Spleen (tissue), 7 donors: ENCODE measurements at regions not wholly inside any gene's neighbourhood (a gene's known extent, or its start where the extent isn't known, plus 50 kb on each side); places are given as distances from the start of the nearest gene placed in this dataset.

Experiments used
- CTCF ChIP-seq, 11 experiments: fragments of 200-600 bp in 7 of 11; fragments of 450-650 bp in 4 of 11; sonication (generic) in 4 of 11; IDR thresholded peaks in 8 of 11; conservative IDR thresholded peaks in 3 of 11; 1 replicate in 7 of 11; 2 replicates in 4 of 11; pipeline versions ENCODE4 v1.4.0 to v1.8.0; 2016 to 2021; ENCODE audit warnings: antibody characterized with exemption in 11 of 11, inconsistent platforms in 4 of 11, mild to moderate bottlenecking in 1 of 11
- POLR2A ChIP-seq, 3 donors: fragments of 450-650 bp; IDR thresholded peaks; one replicate each; pipeline ENCODE4 v1.5.1; 2017; ENCODE audit warnings: antibody characterized with exemption in 3 of 3, mild to moderate bottlenecking in 1 of 3
- POLR2AphosphoS5 ChIP-seq, 3 donors: sonication (generic); formaldehyde crosslinking; IDR thresholded peaks; one replicate each; pipeline ENCODE4 v1.5.1; 2017; ENCODE audit warnings: antibody characterized with exemption in 3 of 3
- donor health status: DM: no; HTN: no; CAD: no; lungs with moderate emphysema.
- donor health status: DM: no; HTN: no; CAD: no.
- donor health status: DM: no; HTN: no; CAD: no.

DNA sequence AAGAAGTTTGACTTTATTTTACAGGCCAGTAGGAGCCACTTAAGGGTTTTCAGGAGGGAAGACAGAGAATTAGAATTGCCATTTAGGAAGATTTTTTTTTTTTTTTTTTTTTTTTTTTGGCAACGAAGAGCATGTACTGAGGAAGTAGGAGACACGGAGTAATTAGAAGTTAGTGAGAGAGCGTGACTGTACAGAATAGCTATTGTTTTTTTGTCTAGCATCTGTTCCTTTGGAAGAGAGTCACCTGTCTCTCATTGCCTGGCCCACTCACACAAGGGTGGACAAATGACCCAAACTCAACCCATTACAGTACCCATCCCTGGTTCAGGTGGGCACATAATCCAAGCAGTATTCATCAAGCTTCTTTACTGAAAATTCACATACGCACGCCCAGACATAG, 166.7 kb downstream of the LACC1 start:
- TF ChIP-seq CTCF (IDR thresholded peaks at IDR 0.05 in 8 of 11, conservative IDR thresholded peaks at IDR 0.05 in 3 of 11): no peak
- no peak for TF ChIP-seq POLR2A (IDR thresholded peaks at IDR 0.05)
- no peak for TF ChIP-seq POLR2AphosphoS5 (IDR thresholded peaks at IDR 0.05)
